Chondrocyte (in vitro differentiated cells): ENCODE measurements at regions not wholly inside any gene's neighbourhood (a gene's known extent, or its start where the extent isn't known, plus 50 kb on each side); places are given as distances from the start of the nearest gene placed in this dataset.

ENCODE experiments used
- DNase-seq: peaks from one replicate; pipeline ENCODE4 v3.0.0; 2021; ENCODE audit warnings: mixed read lengths, low spot score
- H3K27ac Mint-ChIP-seq: one replicate; pipeline ENCODE4 v1.8.0; 2021; ENCODE audit warnings: mild to moderate bottlenecking, moderate library complexity, mixed read lengths; ENCODE audit not compliant: unreplicated experiment
- H3K27me3 Mint-ChIP-seq: 2 replicates; pipeline ENCODE4 v1.8.0; 2021; ENCODE audit warnings: low read depth, mixed read lengths
- H3K36me3 Mint-ChIP-seq: 2 replicates; pipeline ENCODE4 v1.8.0; 2021; ENCODE audit warnings: low read depth, mixed read lengths
- H3K4me1 Mint-ChIP-seq: 2 replicates; pipeline ENCODE4 v1.8.0; 2021; ENCODE audit warnings: low read depth, mild to moderate bottlenecking, mixed read lengths
- H3K4me3 Mint-ChIP-seq: one replicate; pipeline ENCODE4 v1.8.0; 2021; ENCODE audit warnings: mild to moderate bottlenecking, moderate library complexity, mixed read lengths; ENCODE audit not compliant: unreplicated experiment
- H3K9me3 Mint-ChIP-seq: 2 replicates; pipeline ENCODE4 v1.8.0; 2021; ENCODE audit warnings: low read depth, mixed read lengths
- CTCF ChIP-seq: fragments of 200-600 bp; sonication (generic); IDR thresholded peaks from 2 replicates; pipeline ENCODE4 v1.5.0; 2021; ENCODE audit warnings: antibody characterized with exemption, mild to moderate bottlenecking, moderate library complexity

DNA sequence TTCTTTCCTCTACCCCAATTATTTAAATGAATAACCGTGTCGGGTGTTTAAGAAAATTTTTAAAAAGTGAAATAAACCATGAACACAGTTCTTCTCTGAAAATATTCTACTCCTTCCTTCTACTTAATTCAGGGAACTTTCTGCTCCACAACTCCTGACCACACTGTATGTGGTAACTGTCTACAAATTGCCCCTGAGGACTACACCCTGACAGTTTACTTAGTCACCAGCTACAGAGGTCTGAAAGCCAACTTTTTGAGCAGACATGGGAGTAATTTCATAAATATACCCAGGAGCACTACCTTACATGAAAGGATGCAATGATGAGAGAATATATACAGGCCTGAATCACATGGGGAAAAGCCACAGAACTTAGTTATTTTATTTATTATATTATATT is 523.2 kb upstream of the SORCS1 start:
- no peak for DNase-seq
- TF ChIP-seq CTCF: no peak
- Mint-ChIP-seq H3K27ac (no peak overlapping the region), H3K9me3 (peaks cover under 1% of the 10 kb centered on the region), H3K27me3 (no peaks in the 10 kb centered on the region), H3K4me3 (no peak overlapping the region), H3K36me3 (no peaks in the 10 kb centered on the region), H3K4me1 (no peaks in the 10 kb centered on the region)

DNA sequence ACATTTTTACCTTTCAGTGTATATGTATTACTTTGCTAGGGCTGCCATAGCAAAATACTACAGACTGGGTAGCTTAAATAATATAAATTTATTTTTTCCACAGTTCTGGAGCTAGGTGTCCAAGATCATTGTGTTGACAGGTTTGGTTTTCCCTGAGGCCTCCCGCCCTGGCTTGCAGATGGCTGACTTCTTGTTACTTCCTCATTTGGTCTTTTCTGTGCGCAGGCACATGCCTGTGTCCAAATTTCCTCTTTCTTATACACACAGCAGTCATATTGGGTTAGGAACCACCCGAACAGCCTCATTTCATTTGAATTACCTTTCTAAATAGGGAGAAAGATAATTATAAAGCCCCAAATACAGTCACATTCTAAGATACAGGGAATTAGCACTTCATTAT is 521.6 kb upstream of the SORCS1 start:
- no peak for TF ChIP-seq CTCF
- Mint-ChIP-seq H3K4me3 (no peak overlapping the region), H3K4me1 (no peaks in the 10 kb centered on the region), H3K27ac (no peak overlapping the region), H3K27me3 (no peaks in the 10 kb centered on the region), H3K36me3 (no peaks in the 10 kb centered on the region), H3K9me3 (no peaks in the 10 kb centered on the region)
- no peak for DNase-seq

- no peak overlapping the region for H3K4me3 Mint-ChIP-seq
Observed at GRCh38 chr10:107671960-107672359, 507.5 kb upstream of the SORCS1 start.

DNA sequence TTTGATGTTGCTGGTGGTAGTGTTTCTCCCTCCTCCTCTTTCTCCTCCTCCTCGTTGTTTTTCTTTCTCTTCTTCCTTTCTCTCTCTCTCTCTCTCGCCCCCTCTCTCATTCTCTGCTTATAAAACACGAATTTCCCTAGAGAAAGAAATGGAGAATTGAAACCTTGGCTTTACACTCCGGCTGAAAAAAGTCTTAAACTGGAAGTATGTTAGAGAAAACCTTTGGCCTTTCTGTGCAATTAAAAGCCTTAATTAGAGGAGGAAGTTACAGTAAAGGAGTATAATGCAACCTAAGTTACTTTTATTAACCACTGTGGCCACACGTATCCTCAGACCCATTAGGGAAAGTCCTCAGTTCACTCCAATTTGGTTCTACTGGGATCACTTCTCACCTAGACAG is 501.7 kb upstream of the SORCS1 start:
- H3K27ac Mint-ChIP-seq: no peak overlapping the region

More at GRCh38 chr10:107671960-107672359, 507.5 kb upstream of the SORCS1 start:
- no peak for DNase-seq
- Mint-ChIP-seq H3K9me3 (peaks cover 2% of the 10 kb centered on the region), H3K4me1 (no peaks in the 10 kb centered on the region), H3K27ac (no peak overlapping the region), H3K27me3 (peaks cover 5% of the 10 kb centered on the region), H3K36me3 (no peaks in the 10 kb centered on the region)
- TF ChIP-seq CTCF: no peak

GRCh38 chr10:107665459-107665858 is 501.0 kb upstream of the SORCS1 start:
- Mint-ChIP-seq H3K36me3 (no peaks in the 10 kb centered on the region), H3K27me3 (peaks cover 5% of the 10 kb centered on the region), H3K4me1 (no peaks in the 10 kb centered on the region), H3K4me3 (no peak overlapping the region), H3K27ac (no peak overlapping the region), H3K9me3 (peaks cover 30% of the 10 kb centered on the region)
- no peak for TF ChIP-seq CTCF
- DNase-seq: no peak

More for the DNA sequence above, 501.7 kb upstream of the SORCS1 start:
- H3K4me1 Mint-ChIP-seq: no peaks in the 10 kb centered on the region
- peaks cover 5% of the 10 kb centered on the region for H3K27me3 Mint-ChIP-seq
- no peak overlapping the region for H3K4me3 Mint-ChIP-seq
- no peaks in the 10 kb centered on the region for H3K36me3 Mint-ChIP-seq
- H3K9me3 Mint-ChIP-seq: peaks cover 24% of the 10 kb centered on the region
- no peak for TF ChIP-seq CTCF
- no peak for DNase-seq
